Transverse colon (tissue), 3 donors: ENCODE measurements at regions not wholly inside any gene's neighbourhood (a gene's known extent, or its start where the extent isn't known, plus 50 kb on each side); places are given as distances from the start of the nearest gene placed in this dataset.

Experiments
- EP300 ChIP-seq: sonication (generic); formaldehyde crosslinking; IDR thresholded peaks from one replicate; pipeline ENCODE4 v1.6.1; 2017; ENCODE audit warnings: antibody characterized with exemption, low read depth
- POLR2A ChIP-seq: fragments of 450-650 bp; IDR thresholded peaks from one replicate; pipeline ENCODE4 v1.6.1; 2016; ENCODE audit warnings: antibody characterized with exemption, mild to moderate bottlenecking, moderate library complexity
- TF ChIP-seq, protein P1 (sequence below), 5 experiments: fragments of 200-600 bp in 3 of 5; fragments of 450-650 bp in 2 of 5; sonication (generic) in 3 of 5; IDR thresholded peaks; 1 replicate in 2 of 5; 2 replicates in 3 of 5; pipeline ENCODE4 v1.5.1; 2016 to 2017; ENCODE audit warnings: antibody characterized with exemption in 5 of 5, inconsistent platforms in 3 of 5, mild to moderate bottlenecking in 2 of 5, moderate library complexity in 1 of 5

DNA sequence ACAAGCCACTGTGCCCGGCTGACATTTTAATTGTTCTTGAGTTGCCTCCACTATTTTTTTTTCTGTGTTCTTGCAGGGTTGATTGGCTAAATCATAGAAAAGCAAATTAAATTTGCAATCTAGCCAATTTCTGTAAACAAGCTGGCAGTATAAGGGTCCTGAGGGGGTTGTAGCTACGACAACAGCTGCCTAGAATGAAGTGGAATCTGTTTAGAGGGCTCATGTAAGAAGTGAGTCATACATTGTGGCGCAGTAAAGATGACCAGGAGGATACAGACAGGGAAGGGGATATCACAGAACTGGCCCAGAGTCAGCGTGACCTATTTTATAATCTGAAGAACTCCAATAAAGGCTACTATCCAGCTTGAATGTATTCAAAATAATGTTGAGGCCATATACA is 82.2 kb upstream of the TLE1 start:
- TF ChIP-seq, protein P1, sequence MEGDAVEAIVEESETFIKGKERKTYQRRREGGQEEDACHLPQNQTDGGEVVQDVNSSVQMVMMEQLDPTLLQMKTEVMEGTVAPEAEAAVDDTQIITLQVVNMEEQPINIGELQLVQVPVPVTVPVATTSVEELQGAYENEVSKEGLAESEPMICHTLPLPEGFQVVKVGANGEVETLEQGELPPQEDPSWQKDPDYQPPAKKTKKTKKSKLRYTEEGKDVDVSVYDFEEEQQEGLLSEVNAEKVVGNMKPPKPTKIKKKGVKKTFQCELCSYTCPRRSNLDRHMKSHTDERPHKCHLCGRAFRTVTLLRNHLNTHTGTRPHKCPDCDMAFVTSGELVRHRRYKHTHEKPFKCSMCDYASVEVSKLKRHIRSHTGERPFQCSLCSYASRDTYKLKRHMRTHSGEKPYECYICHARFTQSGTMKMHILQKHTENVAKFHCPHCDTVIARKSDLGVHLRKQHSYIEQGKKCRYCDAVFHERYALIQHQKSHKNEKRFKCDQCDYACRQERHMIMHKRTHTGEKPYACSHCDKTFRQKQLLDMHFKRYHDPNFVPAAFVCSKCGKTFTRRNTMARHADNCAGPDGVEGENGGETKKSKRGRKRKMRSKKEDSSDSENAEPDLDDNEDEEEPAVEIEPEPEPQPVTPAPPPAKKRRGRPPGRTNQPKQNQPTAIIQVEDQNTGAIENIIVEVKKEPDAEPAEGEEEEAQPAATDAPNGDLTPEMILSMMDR (IDR thresholded peaks at IDR 0.05), result no peak
- TF ChIP-seq EP300 (no peak), POLR2A (no peak)
